ENCODE measurements at regions not wholly inside any gene's neighbourhood (a gene's known extent, or its start where the extent isn't known, plus 50 kb on each side); places are given as distances from the start of the nearest gene placed in this dataset.

DNA sequence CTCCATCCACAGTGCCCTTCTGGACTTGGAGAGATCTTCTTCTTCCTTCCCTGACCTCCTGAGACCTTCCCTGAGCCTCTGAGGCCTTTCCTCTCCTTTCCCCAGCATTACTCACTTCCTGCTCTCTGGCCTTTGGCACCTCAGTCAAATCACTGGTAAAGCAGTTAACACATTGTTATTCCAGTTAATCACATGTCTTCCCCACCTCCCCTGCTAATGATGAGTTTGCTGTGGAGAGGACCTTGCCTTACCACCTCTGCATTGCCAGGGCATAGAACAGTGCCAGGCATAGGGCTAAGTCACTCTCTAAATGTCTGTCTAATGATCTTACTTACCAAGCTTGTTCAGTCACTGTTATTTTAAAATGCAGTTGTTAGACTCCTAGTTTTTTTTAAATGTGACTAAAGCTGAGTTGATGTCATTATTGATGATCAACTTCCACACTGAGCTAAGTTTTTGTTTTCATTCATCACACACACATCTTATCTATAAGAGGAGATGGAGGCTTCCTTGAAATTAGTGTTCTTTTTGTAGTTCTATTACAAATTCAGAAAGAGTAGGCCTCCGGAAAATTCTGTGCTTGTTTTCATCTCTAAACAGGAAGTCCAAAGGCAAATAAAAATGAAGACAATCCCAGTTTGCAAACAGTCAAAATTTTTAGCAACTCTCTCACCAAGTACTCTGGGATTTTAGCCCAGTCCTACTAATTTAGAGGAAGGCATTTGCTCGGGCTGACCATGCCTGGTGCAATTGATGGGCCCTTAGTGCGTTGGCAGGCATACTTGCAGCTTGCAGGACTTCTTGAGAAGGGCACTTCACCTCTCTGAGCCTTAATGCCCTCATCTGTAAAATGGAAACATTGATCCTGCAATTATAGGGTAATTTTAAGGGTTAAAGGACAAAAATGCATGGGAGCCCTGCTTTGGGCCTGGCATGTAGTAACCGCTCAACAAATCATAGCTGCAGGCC lies 113.7 kb upstream of the SPRED2 start:
- H3K9me3 ChIP-seq (ENCODE audit: low read length) = no peaks in the 10 kb centered on the region
- no peak for FAIRE-seq
- no TSS peak for BruUV-seq (replicated peaks)
- no peak for DNase-seq (ENCODE audit: low spot score)
- no peak overlapping the region for H2AFZ ChIP-seq (ENCODE audit: low read length)
- 45% methylated on average over 4 of the region's 4 CpGs for WGBS (ENCODE audit: low lambda C conversion rate)
- intact Hi-C loops (cut with micrococcal nuclease; ENCODE audit: unreplicated experiment) (no loop called here), in situ Hi-C loops (cut with HindIII; ENCODE audit: extremely low pct_ligation_motif_present, low pct_unique_long_range_greater_than_20kb) (no loop called here)
- H3K36me3 ChIP-seq (replicated peaks in 1 of 2; ENCODE audit: control insufficient read depth in 1 of 2, insufficient read depth in 2 of 2, low read length in 2 of 2) = no peaks in the 10 kb centered on the region
- CTCF ChIA-PET (ENCODE audit: low intra/inter-chr PET ratio, low total read pairs) = no interaction called here
- H4K20me1 ChIP-seq (ENCODE audit: insufficient read depth, low read length) = no peaks in the 10 kb centered on the region
- POLR2A ChIA-PET = interaction anchor here (1.1 kb wide), 1 partner anchor 18 kb away, joined by 3 read pairs; no protein-coding TSS in a partner anchor
- H3K9ac ChIP-seq (ENCODE audit: insufficient read depth, low read depth, low read length) = no peak overlapping the region
- no peak overlapping the region for H3K27ac ChIP-seq (ENCODE audit: extremely low read length, insufficient read depth, low read length)
- no peaks in the 10 kb centered on the region for H3K27me3 ChIP-seq (ENCODE audit: control insufficient read depth in 1 of 2, insufficient read depth in 2 of 2, low read length in 2 of 2)
- no peak overlapping the region for H3K4me3 ChIP-seq (replicated peaks in 1 of 3; ENCODE audit: insufficient read depth in 1 of 3, low read depth in 2 of 3, low read length in 3 of 3)
- H3K4me2 ChIP-seq (ENCODE audit: low read depth, low read length) = no peak overlapping the region
- no peaks in the 10 kb centered on the region for H3K79me2 ChIP-seq (ENCODE audit: insufficient read depth, low read length)
- peak; percentile 37; the same call in 2 of the 3 replicates for ATAC-seq
- H3K4me1 ChIP-seq (ENCODE audit: insufficient read depth, low read length) = peaks cover 19% of the 10 kb centered on the region
- TF ChIP-seq HDAC2 (CRISPR knock-in tag; IDR thresholded peaks at IDR 0.05) = peak; percentile 24; the same call in 1 of the 2 replicates
- TF ChIP-seq, protein P1, sequence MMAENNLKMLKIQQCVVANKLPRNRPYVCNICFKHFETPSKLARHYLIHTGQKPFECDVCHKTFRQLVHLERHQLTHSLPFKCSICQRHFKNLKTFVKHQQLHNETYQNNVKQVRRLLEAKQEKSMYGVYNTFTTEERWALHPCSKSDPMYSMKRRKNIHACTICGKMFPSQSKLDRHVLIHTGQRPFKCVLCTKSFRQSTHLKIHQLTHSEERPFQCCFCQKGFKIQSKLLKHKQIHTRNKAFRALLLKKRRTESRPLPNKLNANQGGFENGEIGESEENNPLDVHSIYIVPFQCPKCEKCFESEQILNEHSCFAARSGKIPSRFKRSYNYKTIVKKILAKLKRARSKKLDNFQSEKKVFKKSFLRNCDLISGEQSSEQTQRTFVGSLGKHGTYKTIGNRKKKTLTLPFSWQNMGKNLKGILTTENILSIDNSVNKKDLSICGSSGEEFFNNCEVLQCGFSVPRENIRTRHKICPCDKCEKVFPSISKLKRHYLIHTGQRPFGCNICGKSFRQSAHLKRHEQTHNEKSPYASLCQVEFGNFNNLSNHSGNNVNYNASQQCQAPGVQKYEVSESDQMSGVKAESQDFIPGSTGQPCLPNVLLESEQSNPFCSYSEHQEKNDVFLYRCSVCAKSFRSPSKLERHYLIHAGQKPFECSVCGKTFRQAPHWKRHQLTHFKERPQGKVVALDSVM (CRISPR knock-in tag; IDR thresholded peaks at IDR 0.05) = no peak
- no peak for TF ChIP-seq RBM22 (optimal IDR thresholded peaks at IDR 0.05; ENCODE audit: low read length)
- TF ChIP-seq, protein P2, sequence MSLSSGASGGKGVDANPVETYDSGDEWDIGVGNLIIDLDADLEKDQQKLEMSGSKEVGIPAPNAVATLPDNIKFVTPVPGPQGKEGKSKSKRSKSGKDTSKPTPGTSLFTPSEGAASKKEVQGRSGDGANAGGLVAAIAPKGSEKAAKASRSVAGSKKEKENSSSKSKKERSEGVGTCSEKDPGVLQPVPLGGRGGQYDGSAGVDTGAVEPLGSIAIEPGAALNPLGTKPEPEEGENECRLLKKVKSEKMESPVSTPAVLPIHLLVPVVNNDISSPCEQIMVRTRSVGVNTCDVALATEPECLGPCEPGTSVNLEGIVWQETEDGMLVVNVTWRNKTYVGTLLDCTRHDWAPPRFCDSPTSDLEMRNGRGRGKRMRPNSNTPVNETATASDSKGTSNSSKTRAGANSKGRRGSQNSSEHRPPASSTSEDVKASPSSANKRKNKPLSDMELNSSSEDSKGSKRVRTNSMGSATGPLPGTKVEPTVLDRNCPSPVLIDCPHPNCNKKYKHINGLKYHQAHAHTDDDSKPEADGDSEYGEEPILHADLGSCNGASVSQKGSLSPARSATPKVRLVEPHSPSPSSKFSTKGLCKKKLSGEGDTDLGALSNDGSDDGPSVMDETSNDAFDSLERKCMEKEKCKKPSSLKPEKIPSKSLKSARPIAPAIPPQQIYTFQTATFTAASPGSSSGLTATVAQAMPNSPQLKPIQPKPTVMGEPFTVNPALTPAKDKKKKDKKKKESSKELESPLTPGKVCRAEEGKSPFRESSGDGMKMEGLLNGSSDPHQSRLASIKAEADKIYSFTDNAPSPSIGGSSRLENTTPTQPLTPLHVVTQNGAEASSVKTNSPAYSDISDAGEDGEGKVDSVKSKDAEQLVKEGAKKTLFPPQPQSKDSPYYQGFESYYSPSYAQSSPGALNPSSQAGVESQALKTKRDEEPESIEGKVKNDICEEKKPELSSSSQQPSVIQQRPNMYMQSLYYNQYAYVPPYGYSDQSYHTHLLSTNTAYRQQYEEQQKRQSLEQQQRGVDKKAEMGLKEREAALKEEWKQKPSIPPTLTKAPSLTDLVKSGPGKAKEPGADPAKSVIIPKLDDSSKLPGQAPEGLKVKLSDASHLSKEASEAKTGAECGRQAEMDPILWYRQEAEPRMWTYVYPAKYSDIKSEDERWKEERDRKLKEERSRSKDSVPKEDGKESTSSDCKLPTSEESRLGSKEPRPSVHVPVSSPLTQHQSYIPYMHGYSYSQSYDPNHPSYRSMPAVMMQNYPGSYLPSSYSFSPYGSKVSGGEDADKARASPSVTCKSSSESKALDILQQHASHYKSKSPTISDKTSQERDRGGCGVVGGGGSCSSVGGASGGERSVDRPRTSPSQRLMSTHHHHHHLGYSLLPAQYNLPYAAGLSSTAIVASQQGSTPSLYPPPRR (CRISPR knock-in tag; IDR thresholded peaks at IDR 0.05; ENCODE audit: borderline replicate concordance) = 0 out of 2 replicates have a peak, but pooled peaks have one; percentile 40
- TF ChIP-seq RXRB (CRISPR knock-in tag; IDR thresholded peaks at IDR 0.05; ENCODE audit: borderline replicate concordance) = peak; percentile 72; the same call in 1 of the 2 replicates
- no peak for TF ChIP-seq TEAD3 (CRISPR knock-in tag; optimal IDR thresholded peaks at IDR 0.05; ENCODE audit: borderline replicate concordance)
- TF ChIP-seq ZNF670 (CRISPR knock-in tag; IDR thresholded peaks at IDR 0.05; ENCODE audit: borderline replicate concordance) = 0 out of 2 replicates have a peak, but pooled peaks have one; percentile 36
- TF ChIP-seq MED1 (CRISPR knock-in tag; IDR thresholded peaks at IDR 0.05) = peak; percentile 40; the same call in 1 of the 2 replicates
- TF ChIP-seq JUNB (CRISPR knock-in tag; IDR thresholded peaks at IDR 0.05; ENCODE audit: borderline replicate concordance) = 0 out of 2 replicates have a peak, but pooled peaks have one; percentile 43
- 0 out of 2 replicates have a peak, but pooled peaks have one; percentile 43 for TF ChIP-seq NR2F6 (IDR thresholded peaks at IDR 0.05)
- TF ChIP-seq NR2F6 (CRISPR knock-in tag; IDR thresholded peaks at IDR 0.05) = peak; percentile 44; the same call in 1 of the 2 replicates
- TF ChIP-seq RARA (CRISPR knock-in tag; IDR thresholded peaks at IDR 0.05) = peak; percentile 67
- TF ChIP-seq CEBPG (CRISPR knock-in tag; IDR thresholded peaks at IDR 0.05) = no peak
- TF ChIP-seq, protein P3, sequence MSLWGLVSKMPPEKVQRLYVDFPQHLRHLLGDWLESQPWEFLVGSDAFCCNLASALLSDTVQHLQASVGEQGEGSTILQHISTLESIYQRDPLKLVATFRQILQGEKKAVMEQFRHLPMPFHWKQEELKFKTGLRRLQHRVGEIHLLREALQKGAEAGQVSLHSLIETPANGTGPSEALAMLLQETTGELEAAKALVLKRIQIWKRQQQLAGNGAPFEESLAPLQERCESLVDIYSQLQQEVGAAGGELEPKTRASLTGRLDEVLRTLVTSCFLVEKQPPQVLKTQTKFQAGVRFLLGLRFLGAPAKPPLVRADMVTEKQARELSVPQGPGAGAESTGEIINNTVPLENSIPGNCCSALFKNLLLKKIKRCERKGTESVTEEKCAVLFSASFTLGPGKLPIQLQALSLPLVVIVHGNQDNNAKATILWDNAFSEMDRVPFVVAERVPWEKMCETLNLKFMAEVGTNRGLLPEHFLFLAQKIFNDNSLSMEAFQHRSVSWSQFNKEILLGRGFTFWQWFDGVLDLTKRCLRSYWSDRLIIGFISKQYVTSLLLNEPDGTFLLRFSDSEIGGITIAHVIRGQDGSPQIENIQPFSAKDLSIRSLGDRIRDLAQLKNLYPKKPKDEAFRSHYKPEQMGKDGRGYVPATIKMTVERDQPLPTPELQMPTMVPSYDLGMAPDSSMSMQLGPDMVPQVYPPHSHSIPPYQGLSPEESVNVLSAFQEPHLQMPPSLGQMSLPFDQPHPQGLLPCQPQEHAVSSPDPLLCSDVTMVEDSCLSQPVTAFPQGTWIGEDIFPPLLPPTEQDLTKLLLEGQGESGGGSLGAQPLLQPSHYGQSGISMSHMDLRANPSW (CRISPR knock-in tag; IDR thresholded peaks at IDR 0.05; ENCODE audit: borderline replicate concordance) = no peak
